MCF 10A (cell line): ENCODE measurements at regions not wholly inside any gene's neighbourhood (a gene's known extent, or its start where the extent isn't known, plus 50 kb on each side); places are given as distances from the start of the nearest gene placed in this dataset.
A peak's percentile ranks its signal among the peaks of the same experiment; 100 is the strongest.
"Not testable (repeated sequence)": the region's sequence is repeated elsewhere in the genome, so short reads cannot be mapped to it uniquely, and the experiment has no call there.

Source experiments
- BruUV-seq: library from RNA; stranded (reverse); fragments of 400-500 nt; replicated peaks from 2 replicates; lab custom pipeline; 2021; lab: Mats Ljungman, UMichigan
- CTCF ChIA-PET: fragments of 300-600 bp; sonication (Branson Sonifier 250); formaldehyde crosslinking; extraction: SDS; loops from one replicate; lab custom pipeline; 2021; ENCODE audit warnings: antibody characterized with exemption, inconsistent platforms; lab: Yijun Ruan, JAX
- POLR2A ChIA-PET: fragments of 300-600, 350-650 bp; sonication (Branson Sonifier 250); formaldehyde crosslinking; extraction: SDS; loops from one replicate; lab custom pipeline; 2020; ENCODE audit warnings: antibody characterized with exemption, inconsistent platforms; lab: Yijun Ruan, JAX
- DNase-seq: peaks from one replicate; pipeline ENCODE4 v3.0.0-alpha.2; 2018; ENCODE audit not compliant: unreplicated experiment
- H3K27ac Mint-ChIP-seq: one replicate; pipeline ENCODE4 v1.8.0; 2022; ENCODE audit warnings: mild to moderate bottlenecking, low read depth, mixed read lengths; ENCODE audit not compliant: unreplicated experiment
- H3K27me3 Mint-ChIP-seq: one replicate; pipeline ENCODE4 v1.8.0; 2022; ENCODE audit warnings: mixed read lengths; ENCODE audit not compliant: insufficient read depth, unreplicated experiment
- H3K36me3 Mint-ChIP-seq: one replicate; pipeline ENCODE4 v1.8.0; 2022; ENCODE audit warnings: mild to moderate bottlenecking, moderate library complexity, mixed read lengths; ENCODE audit not compliant: insufficient read depth, unreplicated experiment
- H3K4me1 Mint-ChIP-seq: one replicate; pipeline ENCODE4 v1.8.0; 2022; ENCODE audit warnings: mixed read lengths; ENCODE audit not compliant: insufficient read depth, unreplicated experiment
- H3K4me3 Mint-ChIP-seq: one replicate; pipeline ENCODE4 v1.8.0; 2022; ENCODE audit warnings: mild to moderate bottlenecking, moderate library complexity, mixed read lengths; ENCODE audit not compliant: unreplicated experiment
- H3K9me3 Mint-ChIP-seq: one replicate; pipeline ENCODE4 v1.8.0; 2022; ENCODE audit warnings: mixed read lengths; ENCODE audit not compliant: unreplicated experiment
- intact Hi-C: fragments of 100-400 bp; cut with micrococcal nuclease; formaldehyde crosslinking; loops from 2 replicates; pipeline ENCODE4 v1.14.1; 2022
- TF ChIP-seq, protein P1 (sequence below): fragments of 200-600 bp; IDR thresholded peaks from one replicate; pipeline ENCODE4 v1.8.0; 2022; ENCODE audit warnings: antibody characterized with exemption, mild to moderate bottlenecking; ENCODE audit not compliant: unreplicated experiment

DNA sequence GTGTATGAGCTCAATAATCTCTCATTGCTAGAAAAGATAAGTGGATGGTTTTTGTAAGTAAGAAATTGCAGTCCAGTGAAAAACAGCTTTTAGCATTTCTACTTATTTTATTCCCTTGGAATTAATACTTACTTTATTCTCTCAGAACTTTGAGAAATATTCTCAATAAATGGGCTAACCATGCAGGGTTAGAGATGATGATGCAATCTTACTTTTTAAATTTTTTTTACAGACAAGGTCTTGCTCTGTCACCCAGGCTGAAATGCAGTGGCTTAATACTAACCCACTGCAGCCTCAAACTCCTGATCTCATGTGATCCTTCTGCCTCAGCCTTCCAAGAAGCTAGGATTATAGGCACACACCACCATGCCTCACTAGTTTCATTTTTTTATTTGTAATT lies 440.8 kb upstream of the ZP4 start:
- intact Hi-C loops = no loop called here
- Mint-ChIP-seq H3K4me1 (peaks cover 13% of the 10 kb centered on the region), H3K27ac (no peak overlapping the region), H3K9me3 (peaks cover 3% of the 10 kb centered on the region), H3K27me3 (no peaks in the 10 kb centered on the region), H3K4me3 (no peak overlapping the region), H3K36me3 (no peaks in the 10 kb centered on the region)
- TF ChIP-seq, protein P1, sequence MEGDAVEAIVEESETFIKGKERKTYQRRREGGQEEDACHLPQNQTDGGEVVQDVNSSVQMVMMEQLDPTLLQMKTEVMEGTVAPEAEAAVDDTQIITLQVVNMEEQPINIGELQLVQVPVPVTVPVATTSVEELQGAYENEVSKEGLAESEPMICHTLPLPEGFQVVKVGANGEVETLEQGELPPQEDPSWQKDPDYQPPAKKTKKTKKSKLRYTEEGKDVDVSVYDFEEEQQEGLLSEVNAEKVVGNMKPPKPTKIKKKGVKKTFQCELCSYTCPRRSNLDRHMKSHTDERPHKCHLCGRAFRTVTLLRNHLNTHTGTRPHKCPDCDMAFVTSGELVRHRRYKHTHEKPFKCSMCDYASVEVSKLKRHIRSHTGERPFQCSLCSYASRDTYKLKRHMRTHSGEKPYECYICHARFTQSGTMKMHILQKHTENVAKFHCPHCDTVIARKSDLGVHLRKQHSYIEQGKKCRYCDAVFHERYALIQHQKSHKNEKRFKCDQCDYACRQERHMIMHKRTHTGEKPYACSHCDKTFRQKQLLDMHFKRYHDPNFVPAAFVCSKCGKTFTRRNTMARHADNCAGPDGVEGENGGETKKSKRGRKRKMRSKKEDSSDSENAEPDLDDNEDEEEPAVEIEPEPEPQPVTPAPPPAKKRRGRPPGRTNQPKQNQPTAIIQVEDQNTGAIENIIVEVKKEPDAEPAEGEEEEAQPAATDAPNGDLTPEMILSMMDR = no peak
- DNase-seq = no peak
- ChIA-PET POLR2A (no interaction called here), CTCF (interaction anchor here (0.5 to 1.2 kb wide), 4 partner anchors 11 to 1625 kb away, joined by 3 read pairs; no protein-coding TSS in a partner anchor)
- no TSS peak for BruUV-seq

DNA sequence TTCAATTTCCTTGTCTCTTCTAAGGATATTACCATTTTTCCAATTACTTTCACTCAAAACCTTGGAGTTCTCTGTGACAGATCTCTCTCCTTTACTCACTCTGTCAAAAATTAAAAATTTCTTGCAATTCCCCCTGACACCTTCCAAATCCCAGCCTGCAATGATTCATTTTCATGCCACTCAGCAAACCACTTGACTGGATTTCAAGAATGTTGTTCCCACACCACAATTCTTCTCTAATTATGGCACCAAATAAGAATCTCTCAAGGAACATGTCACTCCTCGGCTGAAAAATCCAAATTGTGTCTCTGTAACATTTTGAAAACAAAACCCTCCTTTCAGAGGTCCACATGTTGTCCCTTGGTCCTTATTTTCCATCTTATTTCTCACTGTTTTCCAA lies 438.9 kb upstream of the ZP4 start:
- H3K4me3 Mint-ChIP-seq = no peak overlapping the region
- H3K9me3 Mint-ChIP-seq = peaks cover 9% of the 10 kb centered on the region
- intact Hi-C loops = no loop called here
- TF ChIP-seq, protein P1 = no peak
- POLR2A ChIA-PET = interaction anchor here (0.6 kb wide), 1 partner anchor 124 kb away, joined by 3 read pairs; no protein-coding TSS in a partner anchor
- no peaks in the 10 kb centered on the region for H3K27me3 Mint-ChIP-seq
- CTCF ChIA-PET = no interaction called here
- no peaks in the 10 kb centered on the region for H3K36me3 Mint-ChIP-seq
- no TSS peak for BruUV-seq
- H3K4me1 Mint-ChIP-seq = peaks cover 9% of the 10 kb centered on the region
- peak overlapping the region; percentile 7 for H3K27ac Mint-ChIP-seq
- DNase-seq = no peak

DNA sequence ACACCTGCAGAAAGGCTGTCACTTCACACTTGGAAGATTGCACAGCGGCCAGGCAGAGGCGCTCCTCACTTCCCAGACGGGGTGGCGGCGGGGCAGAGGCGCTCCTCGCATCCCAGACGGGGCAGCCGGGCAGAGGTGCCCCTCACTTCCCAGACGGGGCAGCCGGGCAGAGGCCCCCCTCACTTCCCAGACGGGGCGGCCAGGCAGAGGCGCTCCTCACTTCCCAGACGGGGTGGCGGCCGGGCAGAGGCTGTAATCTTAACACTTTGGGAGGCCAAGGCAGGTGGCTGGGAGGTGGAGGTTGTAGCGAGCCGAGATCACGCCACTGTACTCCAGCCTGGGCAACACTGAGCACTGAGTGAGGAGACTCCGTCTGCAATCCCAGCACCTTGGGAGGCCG lies 436.3 kb upstream of the ZP4 start:
- H3K4me3 Mint-ChIP-seq, H3K9me3 Mint-ChIP-seq, POLR2A ChIA-PET, intact Hi-C loops, BruUV-seq, DNase-seq, H3K4me1 Mint-ChIP-seq, H3K27ac Mint-ChIP-seq, H3K36me3 Mint-ChIP-seq, H3K27me3 Mint-ChIP-seq: not testable (repeated sequence)
- CTCF ChIA-PET = interaction anchor here (0.7 to 0.8 kb wide), 2 partner anchors 526 to 1763 kb away, joined by 3 read pairs; no protein-coding TSS in a partner anchor

DNA sequence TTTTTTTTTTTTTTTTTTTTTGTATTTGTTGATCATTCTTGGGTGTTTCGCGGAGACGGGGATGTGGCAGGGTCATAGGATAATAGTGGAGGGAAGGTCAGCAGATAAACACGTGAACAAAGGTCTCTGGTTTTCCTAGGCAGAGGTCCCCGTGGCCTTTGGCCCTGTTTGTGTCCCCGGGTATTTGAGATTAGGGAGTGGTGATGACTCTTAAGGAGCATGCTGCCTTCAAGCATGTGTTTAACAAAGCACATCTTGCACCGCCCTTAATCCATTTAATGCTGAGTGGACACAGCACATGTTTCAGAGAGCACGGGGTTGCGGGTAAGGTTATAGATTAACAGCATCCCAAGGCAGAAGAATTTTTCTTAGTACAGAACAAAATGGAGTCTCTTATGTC lies 435.8 kb upstream of the ZP4 start:
- DNase-seq, BruUV-seq, intact Hi-C loops, H3K4me3 Mint-ChIP-seq, H3K9me3 Mint-ChIP-seq, H3K27ac Mint-ChIP-seq, H3K27me3 Mint-ChIP-seq, H3K36me3 Mint-ChIP-seq, POLR2A ChIA-PET: not testable (repeated sequence)
- CTCF ChIA-PET = interaction anchor here (0.8 kb wide), 1 partner anchor 526 kb away, joined by 3 read pairs; no protein-coding TSS in a partner anchor
- peaks cover 14% of the 10 kb centered on the region for H3K4me1 Mint-ChIP-seq

DNA sequence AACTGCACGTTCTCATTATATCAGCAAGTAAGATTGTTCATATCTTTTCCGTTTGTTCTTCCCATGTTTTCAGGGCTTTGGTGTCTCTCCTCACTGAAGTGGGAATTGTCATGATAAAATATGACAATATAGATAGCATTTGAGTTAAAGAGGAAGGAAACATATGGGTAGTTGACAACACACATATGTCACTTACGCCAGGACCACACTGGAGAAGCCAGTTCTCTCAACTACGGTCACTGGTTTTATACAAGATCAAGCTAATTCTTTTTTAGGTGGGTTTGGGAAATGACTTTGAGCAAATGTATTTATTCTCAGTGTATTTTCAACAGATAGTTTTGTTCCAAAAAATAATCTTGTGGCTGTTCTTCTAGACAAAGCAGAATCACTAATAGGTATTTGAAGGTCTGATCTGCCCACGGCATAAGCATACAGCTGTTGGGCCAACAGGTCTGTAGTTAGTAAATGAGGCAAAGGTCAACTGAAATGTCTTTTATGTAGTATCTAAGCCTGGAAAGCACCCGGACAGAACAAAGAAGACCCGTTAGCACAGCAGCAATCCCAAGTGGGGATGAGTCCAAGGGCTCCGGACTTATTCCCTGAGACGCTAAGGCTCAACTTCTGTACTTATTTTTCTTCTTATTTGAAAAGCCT lies 433.6 kb upstream of the ZP4 start:
- POLR2A ChIA-PET = interaction anchor here (0.6 to 0.7 kb wide), 3 partner anchors 31 to 397 kb away, joined by 3 to 5 read pairs (median 4); no protein-coding TSS in a partner anchor
- Mint-ChIP-seq H3K4me3 (no peak overlapping the region), H3K9me3 (peaks cover 9% of the 10 kb centered on the region), H3K27me3 (no peaks in the 10 kb centered on the region), H3K4me1 (peaks cover 5% of the 10 kb centered on the region), H3K36me3 (no peaks in the 10 kb centered on the region), H3K27ac (no peak overlapping the region)
- BruUV-seq = no TSS peak
- intact Hi-C loops = no loop called here
- TF ChIP-seq, protein P1 = no peak
- DNase-seq = no peak
- CTCF ChIA-PET = interaction anchor here (1.0 kb wide), 1 partner anchor 87 kb away, joined by 3 read pairs; no protein-coding TSS in a partner anchor
